HEK293 (cell line): ENCODE measurements at regions not wholly inside any gene's neighbourhood (a gene's known extent, or its start where the extent isn't known, plus 50 kb on each side); places are given as distances from the start of the nearest gene placed in this dataset.

ENCODE experiments used
- CTCF ChIA-PET: fragments of 350-600 bp; formaldehyde crosslinking; extraction: SDS; loops from one replicate; lab custom pipeline; 2021; ENCODE audit warnings: antibody characterized with exemption; lab: Yijun Ruan, JAX
- POLR2A ChIA-PET: fragments of 300-600 bp; formaldehyde crosslinking; extraction: SDS; loops from one replicate; lab custom pipeline; 2020; ENCODE audit warnings: antibody characterized with exemption, inconsistent platforms; lab: Yijun Ruan, JAX
- H3K27ac ChIP-seq: fragments of 200-500 bp; sonication (Bioruptor generic); 2 replicates; pipeline ENCODE4 v1.5.1; 2014; ENCODE audit warnings: low read depth, low read length, control low read depth, inconsistent platforms; ENCODE audit errors: extremely low read depth
- H3K36me3 ChIP-seq, 2 experiments: fragments of 200-500 bp in 1 of 2; sonication (Bioruptor generic) in 1 of 2; 1 replicate in 1 of 2; 2 replicates in 1 of 2; pipeline ENCODE4 v1.5.1; 2014 to 2017; ENCODE audit warnings: inconsistent platforms in 2 of 2, low read length in 2 of 2; ENCODE audit not compliant: control insufficient read depth in 2 of 2, insufficient read depth in 1 of 2
- H3K4me1 ChIP-seq: fragments of 200-500 bp; sonication (Bioruptor generic); 2 replicates; pipeline ENCODE4 v1.5.1; 2014; ENCODE audit warnings: mild to moderate bottlenecking, low read length, inconsistent platforms; ENCODE audit not compliant: control insufficient read depth, insufficient read depth
- H3K4me3 ChIP-seq: 2 replicates; pipeline ENCODE4 v1.5.1; 2011; ENCODE audit warnings: low read depth, mild to moderate bottlenecking, control low read depth, low read length, moderate library complexity
- H3K9me3 ChIP-seq: fragments of 200-500 bp; sonication (Bioruptor generic); 2 replicates; pipeline ENCODE4 v1.5.1; 2014; ENCODE audit warnings: low read depth, low read length, inconsistent platforms; ENCODE audit not compliant: control insufficient read depth, insufficient read depth
- GLIS2 ChIP-seq: fragments of 450-650 bp; formaldehyde crosslinking; IDR thresholded peaks from 2 replicates; pipeline ENCODE4 v1.5.1; 2016; ENCODE audit warnings: missing biosample characterization, missing genetic modification characterization
- KLF1 ChIP-seq: fragments of 450-650 bp; formaldehyde crosslinking; IDR thresholded peaks from 2 replicates; pipeline ENCODE4 v1.5.1; 2016; ENCODE audit warnings: missing biosample characterization, missing genetic modification characterization
- OVOL3 ChIP-seq: fragments of 450-650 bp; formaldehyde crosslinking; IDR thresholded peaks from 2 replicates; pipeline ENCODE4 v1.5.1; 2016; ENCODE audit warnings: missing biosample characterization, missing genetic modification characterization
- ZFHX2 ChIP-seq: fragments of 450-650 bp; formaldehyde crosslinking; conservative IDR thresholded peaks from 2 replicates; pipeline ENCODE4 v1.5.1; 2016; ENCODE audit warnings: missing biosample characterization, missing genetic modification characterization
- ZFP41 ChIP-seq: fragments of 450-650 bp; formaldehyde crosslinking; IDR thresholded peaks from 2 replicates; pipeline ENCODE4 v1.5.1; 2016; ENCODE audit warnings: missing biosample characterization, missing genetic modification characterization, borderline replicate concordance
- ZNF16 ChIP-seq: fragments of 450-650 bp; formaldehyde crosslinking; IDR thresholded peaks from 2 replicates; pipeline ENCODE4 v1.5.1; 2016; ENCODE audit warnings: low read depth, missing biosample characterization, missing genetic modification characterization
- ZNF280C ChIP-seq: fragments of 450-650 bp; formaldehyde crosslinking; IDR thresholded peaks from 2 replicates; pipeline ENCODE4 v1.5.1; 2016; ENCODE audit warnings: missing biosample characterization, missing genetic modification characterization
- ZNF394 ChIP-seq: fragments of 450-650 bp; formaldehyde crosslinking; IDR thresholded peaks from 2 replicates; pipeline ENCODE4 v1.5.1; 2016; ENCODE audit warnings: missing biosample characterization, missing genetic modification characterization, mild to moderate bottlenecking, moderate library complexity, borderline replicate concordance
- ZNF398 ChIP-seq: fragments of 450-650 bp; formaldehyde crosslinking; IDR thresholded peaks from 2 replicates; pipeline ENCODE4 v1.5.1; 2017; ENCODE audit warnings: missing biosample characterization, missing genetic modification characterization
- ZNF404 ChIP-seq: fragments of 450-650 bp; formaldehyde crosslinking; IDR thresholded peaks from 2 replicates; pipeline ENCODE4 v1.5.1; 2017; ENCODE audit warnings: missing biosample characterization, missing genetic modification characterization
- ZNF544 ChIP-seq: fragments of 450-650 bp; formaldehyde crosslinking; IDR thresholded peaks from 2 replicates; pipeline ENCODE4 v1.5.0; 2017; ENCODE audit warnings: missing biosample characterization, missing genetic modification characterization
- ZNF610 ChIP-seq: fragments of 450-650 bp; formaldehyde crosslinking; IDR thresholded peaks from 2 replicates; pipeline ENCODE4 v1.5.1; 2016; ENCODE audit warnings: missing biosample characterization, missing genetic modification characterization, borderline replicate concordance
- ZNF624 ChIP-seq: fragments of 450-650 bp; formaldehyde crosslinking; IDR thresholded peaks from 2 replicates; pipeline ENCODE4 v1.5.1; 2017; ENCODE audit warnings: missing biosample characterization, missing genetic modification characterization
- ZNF639 ChIP-seq: fragments of 450-650 bp; formaldehyde crosslinking; IDR thresholded peaks from 2 replicates; pipeline ENCODE4 v1.5.1; 2016; ENCODE audit warnings: missing biosample characterization, missing genetic modification characterization
- ZNF670 ChIP-seq: fragments of 450-650 bp; formaldehyde crosslinking; IDR thresholded peaks from 2 replicates; pipeline ENCODE4 v1.5.1; 2016; ENCODE audit warnings: missing biosample characterization, missing genetic modification characterization, low read depth
- ZNF707 ChIP-seq: fragments of 450-650 bp; formaldehyde crosslinking; IDR thresholded peaks from 2 replicates; pipeline ENCODE4 v1.5.1; 2016; ENCODE audit warnings: missing biosample characterization, missing genetic modification characterization
- ZNF777 ChIP-seq: fragments of 450-650 bp; formaldehyde crosslinking; IDR thresholded peaks from 2 replicates; pipeline ENCODE4 v1.5.1; 2017; ENCODE audit warnings: missing biosample characterization, missing genetic modification characterization, borderline replicate concordance

GRCh38 chr3:127451321-127451720 lies 139.2 kb downstream of the TPRA1 start:
- POLR2A ChIA-PET: no interaction called here
- H3K4me1 ChIP-seq: no peaks in the 10 kb centered on the region
- H3K9me3 ChIP-seq: no peaks in the 10 kb centered on the region
- no peak for TF ChIP-seq ZNF404 (tag by site-specific recombination)
- TF ChIP-seq, all 188 proteins: peak for 0
- Histone ChIP-seq H3K4me3 (no peak overlapping the region), H3K27ac (no peak overlapping the region), H3K36me3 (no peaks in the 10 kb centered on the region)
- CTCF ChIA-PET: interaction anchor here (0.6 to 1.0 kb wide), 2 partner anchors 11 to 197 kb away, joined by 3 read pairs; no protein-coding TSS in a partner anchor

DNA sequence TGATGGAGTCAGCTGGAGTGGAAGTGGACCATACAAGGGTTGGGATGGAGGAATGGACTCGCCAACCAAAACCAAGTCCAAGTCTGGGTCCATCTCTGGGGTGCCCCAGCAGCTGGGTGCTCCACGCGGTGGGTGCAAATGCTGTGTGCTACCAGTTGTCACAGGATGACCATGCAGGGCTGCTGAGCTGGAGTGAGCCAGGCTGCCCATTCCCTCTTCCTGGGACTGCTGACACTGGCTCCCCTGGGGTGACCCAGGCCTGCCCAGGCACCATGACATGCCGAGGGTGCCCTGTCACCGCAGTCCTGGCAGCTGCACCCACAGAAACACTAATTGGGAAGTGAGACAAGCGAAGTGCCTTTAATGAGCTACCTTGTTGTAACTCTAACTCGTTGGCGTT lies 140.2 kb downstream of the TPRA1 start:
- TF ChIP-seq ZFP41: no peak
- TF ChIP-seq ZNF777: no peak
- no peak for TF ChIP-seq ZNF707 (tag by site-specific recombination)
- TF ChIP-seq ZNF16 (tag by site-specific recombination): no peak
- TF ChIP-seq ZNF398 (tag by site-specific recombination): no peak
- TF ChIP-seq ZNF639 (tag by site-specific recombination): no peak
- no peak for TF ChIP-seq ZNF610 (tag by site-specific recombination)
- no peak for TF ChIP-seq ZNF280C (tag by site-specific recombination)
- no peak for TF ChIP-seq OVOL3 (tag by site-specific recombination)
- no peak for TF ChIP-seq ZFHX2 (tag by site-specific recombination)
- TF ChIP-seq KLF1 (tag by site-specific recombination): no peak
- no peak for TF ChIP-seq ZNF670 (tag by site-specific recombination)
- no peak for TF ChIP-seq ZNF394 (tag by site-specific recombination)
- no peak for TF ChIP-seq GLIS2 (tag by site-specific recombination)
- TF ChIP-seq ZNF544 (tag by site-specific recombination): no peak
- TF ChIP-seq ZNF624: no peak
- no peak overlapping the region for H3K4me3 ChIP-seq
- H3K4me1 ChIP-seq: no peaks in the 10 kb centered on the region
- no peaks in the 10 kb centered on the region for H3K36me3 ChIP-seq
- H3K27ac ChIP-seq: no peak overlapping the region
- POLR2A ChIA-PET: no interaction called here
- CTCF ChIA-PET: interaction anchor here (1.1 kb wide), 1 partner anchor 36 kb away, joined by 3 read pairs; no protein-coding TSS in a partner anchor
- H3K9me3 ChIP-seq: no peaks in the 10 kb centered on the region
